HepG2 (cell line): ENCODE measurements at regions not wholly inside any gene's neighbourhood (a gene's known extent, or its start where the extent isn't known, plus 50 kb on each side); places are given as distances from the start of the nearest gene placed in this dataset.

Experiments used
- ATAC-seq: fragments of 200-7000 bp; cut with Tn5 transposase; 3 replicates; pipeline ENCODE4 v1.9.1; 2020; ENCODE audit warnings: mild to moderate bottlenecking, moderate library complexity
- BruUV-seq: library from RNA; stranded (reverse); fragments of 400-500 nt; replicated peaks from 2 replicates; lab custom pipeline; 2021; lab: Mats Ljungman, UMichigan
- CTCF ChIA-PET: fragments of 300-600 bp; formaldehyde crosslinking; extraction: SDS; loops from one replicate; lab custom pipeline; 2021; ENCODE audit warnings: low total read pairs, inconsistent platforms, low intra/inter-chr PET ratio; lab: Yijun Ruan, JAX
- POLR2A ChIA-PET: fragments of 350-600 bp; sonication (Branson Sonifier 250); formaldehyde crosslinking; loops from one replicate; lab custom pipeline; 2020; ENCODE audit warnings: antibody characterized with exemption, inconsistent platforms; lab: Yijun Ruan, JAX
- DNase-seq: peaks from one replicate; pipeline ENCODE4 v3.0.0-alpha.2; 2015; ENCODE audit warnings: low spot score
- FAIRE-seq: peaks from 3 replicates; lab custom pipeline; 2011; peaks lifted over from hg19 to GRCh38; lab: Jason Lieb, UNC
- H2AFZ ChIP-seq: one replicate; pipeline ENCODE4 v1.6.1; 2011; ENCODE audit warnings: low read length, inconsistent platforms
- H3K27ac ChIP-seq: fragments of 300-600 bp; 3 replicates; pipeline ENCODE4 v1.8.0; 2011; ENCODE audit warnings: mixed run types, mild to moderate bottlenecking, mixed read lengths, low read length, inconsistent platforms; ENCODE audit not compliant: insufficient read depth; ENCODE audit errors: extremely low read length
- H3K27me3 ChIP-seq, 2 experiments: fragments of 200-600 bp in 1 of 2; 2 replicates in 1 of 2; 3 replicates in 1 of 2; pipeline versions ENCODE4 v1.6.0 to v1.8.0; 2011; ENCODE audit warnings: low read length in 2 of 2, mild to moderate bottlenecking in 2 of 2, moderate library complexity in 2 of 2, inconsistent platforms in 1 of 2; ENCODE audit not compliant: insufficient read depth in 2 of 2, control insufficient read depth in 1 of 2
- H3K36me3 ChIP-seq, 2 experiments: fragments of 200-600 bp in 1 of 2; replicated peaks in 1 of 2; 2 replicates in 1 of 2; 3 replicates in 1 of 2; pipeline versions ENCODE4 v1.5.1 to v1.8.0; 2011; ENCODE audit warnings: low read length in 2 of 2, inconsistent platforms in 1 of 2; ENCODE audit not compliant: insufficient read depth in 2 of 2, control insufficient read depth in 1 of 2
- H3K4me1 ChIP-seq: 2 replicates; pipeline ENCODE4 v1.5.1; 2012; ENCODE audit warnings: low read length, inconsistent platforms; ENCODE audit not compliant: insufficient read depth
- H3K4me2 ChIP-seq: 2 replicates; pipeline ENCODE4 v1.6.0; 2011; ENCODE audit warnings: low read depth, low read length, inconsistent platforms
- H3K4me3 ChIP-seq, 3 experiments: fragments of 200-600 bp in 1 of 3; sonication (generic), shearing (Covaris generic) in 1 of 3; replicated peaks in 1 of 3; 2 replicates each; pipeline ENCODE4 v1.5.1; 2011 to 2016; ENCODE audit warnings: low read length in 3 of 3, inconsistent platforms in 2 of 3, low read depth in 2 of 3, mild to moderate bottlenecking in 2 of 3, control low read depth in 1 of 3, mixed read lengths in 1 of 3; ENCODE audit not compliant: insufficient read depth in 1 of 3
- H3K79me2 ChIP-seq: one replicate; pipeline ENCODE4 v1.6.1; 2011; ENCODE audit warnings: low read length, inconsistent platforms; ENCODE audit not compliant: insufficient read depth
- H3K9ac ChIP-seq: 2 replicates; pipeline ENCODE4 v1.6.0; 2011; ENCODE audit warnings: mild to moderate bottlenecking, low read depth, low read length, inconsistent platforms; ENCODE audit not compliant: insufficient read depth
- H3K9me3 ChIP-seq: 2 replicates; pipeline ENCODE4 v1.5.1; 2012; ENCODE audit warnings: mild to moderate bottlenecking, low read length
- H4K20me1 ChIP-seq: 2 replicates; pipeline ENCODE4 v1.6.0; 2011; ENCODE audit warnings: inconsistent platforms, mild to moderate bottlenecking, low read length, moderate library complexity; ENCODE audit not compliant: insufficient read depth
- BCL3 ChIP-seq: sonication (generic); formaldehyde crosslinking; IDR thresholded peaks from 2 replicates; pipeline ENCODE4 v1.5.1; 2020; ENCODE audit warnings: mild to moderate bottlenecking, missing genetic modification reagents, moderate library complexity
- DNMT3B ChIP-seq: conservative IDR thresholded peaks from 2 replicates; pipeline ENCODE4 v1.6.1; 2016; ENCODE audit warnings: missing biosample characterization, control low read depth
- EZH2 ChIP-seq: conservative IDR thresholded peaks from 2 replicates; pipeline ENCODE4 v1.6.1; 2012; ENCODE audit warnings: mild to moderate bottlenecking, low read depth, low read length, moderate library complexity
- FOXK1 ChIP-seq: sonication (generic); formaldehyde crosslinking; IDR thresholded peaks from 2 replicates; pipeline ENCODE4 v1.4.0; 2020; ENCODE audit warnings: low read depth, missing genetic modification reagents, borderline replicate concordance
- GABPB1 ChIP-seq: IDR thresholded peaks from 2 replicates; pipeline ENCODE4 v1.6.1; 2016; ENCODE audit warnings: mild to moderate bottlenecking, missing genetic modification reagents, moderate library complexity, missing compliant biosample characterization
- HMGXB3 ChIP-seq: sonication (generic); formaldehyde crosslinking; IDR thresholded peaks from 2 replicates; pipeline ENCODE4 v1.4.0; 2020; ENCODE audit warnings: missing genetic modification reagents, borderline replicate concordance
- KLF11 ChIP-seq: IDR thresholded peaks from 2 replicates; pipeline ENCODE4 v1.6.1; 2016; ENCODE audit warnings: missing compliant biosample characterization
- KLF12 ChIP-seq: sonication (generic); formaldehyde crosslinking; IDR thresholded peaks from 2 replicates; pipeline ENCODE4 v1.4.0; 2020; ENCODE audit warnings: missing genetic modification reagents, borderline replicate concordance
- MAF1 ChIP-seq: sonication (generic); formaldehyde crosslinking; IDR thresholded peaks from 2 replicates; pipeline ENCODE4 v1.5.0; 2020; ENCODE audit warnings: missing genetic modification reagents, borderline replicate concordance
- MAFF ChIP-seq: IDR thresholded peaks from 2 replicates; pipeline ENCODE4 v1.6.1; 2011; ENCODE audit warnings: low read depth, low read length, improper control_type of control experiment
- MAZ ChIP-seq, 2 experiments: sonication (generic) in 1 of 2; formaldehyde crosslinking in 1 of 2; IDR thresholded peaks; 2 replicates each; pipeline versions ENCODE4 v1.5.0 to v1.6.1; 2012 to 2020; ENCODE audit warnings: low read depth in 2 of 2, mild to moderate bottlenecking in 2 of 2, borderline replicate concordance in 1 of 2, improper control_type of control experiment in 1 of 2, low read length in 1 of 2, missing genetic modification reagents in 1 of 2, moderate library complexity in 1 of 2
- TFE3 ChIP-seq: IDR thresholded peaks from 2 replicates; pipeline ENCODE4 v1.6.1; 2016
- YEATS2 ChIP-seq: sonication (generic); formaldehyde crosslinking; IDR thresholded peaks from 2 replicates; pipeline ENCODE4 v1.4.0; 2020; ENCODE audit warnings: missing genetic modification reagents, borderline replicate concordance
- ZNF362 ChIP-seq: sonication (generic); formaldehyde crosslinking; IDR thresholded peaks from 2 replicates; pipeline ENCODE4 v1.4.0; 2020; ENCODE audit warnings: missing genetic modification reagents, mild to moderate bottlenecking, borderline replicate concordance
- ZNF430 ChIP-seq: sonication (generic); formaldehyde crosslinking; IDR thresholded peaks from 2 replicates; pipeline ENCODE4 v1.9.0; 2021; ENCODE audit warnings: mild to moderate bottlenecking, missing genetic modification reagents
- ZNF567 ChIP-seq: sonication (generic); formaldehyde crosslinking; IDR thresholded peaks from 2 replicates; pipeline ENCODE4 v1.8.1; 2023; ENCODE audit warnings: mild to moderate bottlenecking, missing genetic modification reagents, borderline replicate concordance
- WGBS: methylation state at CpG from one replicate; pipeline ENCODE4 v1.1.6; 2017; ENCODE audit warnings: low lambda C conversion rate; 5-methylcytosine and 5-hydroxymethylcytosine counted together
- in situ Hi-C: cut with HindIII; loops from 2 replicates; pipeline ENCODE4 v1.10.0; 2017; ENCODE audit warnings: low pct_unique_long_range_greater_than_20kb; ENCODE audit not compliant: extremely low pct_ligation_motif_present
- intact Hi-C: fragments of 100-400 bp; cut with micrococcal nuclease; formaldehyde crosslinking; loops from one replicate; pipeline ENCODE4 v1.10.0; 2022; ENCODE audit not compliant: unreplicated experiment

GRCh38 chr7:121620206-121620605, 224.1 kb upstream of the FAM3C start (continued):
- TF ChIP-seq BCL3 (CRISPR knock-in tag) (no peak), ZNF362 (CRISPR knock-in tag) (no peak), MAF1 (CRISPR knock-in tag) (no peak), EZH2 (no peak), ZNF430 (CRISPR knock-in tag) (no peak), HMGXB3 (no peak)

- FAIRE-seq, result no peak
- ATAC-seq, result no peak
- no peak overlapping the region for H3K4me3 ChIP-seq
- H3K9me3 ChIP-seq, result no peaks in the 10 kb centered on the region
- H3K27me3 ChIP-seq, result no peaks in the 10 kb centered on the region
- POLR2A ChIA-PET, result no interaction called here
- H3K36me3 ChIP-seq, result no peaks in the 10 kb centered on the region
- DNase-seq, result no peak
- no peaks in the 10 kb centered on the region for H3K79me2 ChIP-seq
- no peak overlapping the region for H3K9ac ChIP-seq
- no peak overlapping the region for H3K27ac ChIP-seq
- in situ Hi-C loops (no loop called here), intact Hi-C loops (no loop called here)
- no peaks in the 10 kb centered on the region for H4K20me1 ChIP-seq
- H2AFZ ChIP-seq, result no peak overlapping the region
- CTCF ChIA-PET, result no interaction called here
- H3K4me1 ChIP-seq, result no peaks in the 10 kb centered on the region
- H3K4me2 ChIP-seq, result no peak overlapping the region
- WGBS, result 1% methylated on average over 2 of the region's 2 CpGs
- no TSS peak for BruUV-seq
- no peak for TF ChIP-seq GABPB1 (CRISPR knock-in tag)
- no peak for TF ChIP-seq KLF12 (CRISPR knock-in tag)
- TF ChIP-seq ZNF567 (CRISPR knock-in tag), result no peak
- TF ChIP-seq TFE3 (CRISPR knock-in tag), result no peak
- TF ChIP-seq MAFF, result peak; percentile 76; the same call in 1 of the 2 replicates
- TF ChIP-seq FOXK1, result no peak
- TF ChIP-seq YEATS2 (CRISPR knock-in tag), result no peak
- no peak for TF ChIP-seq MAZ (IDR thresholded peaks at IDR 0.05; ENCODE audit: borderline replicate concordance, low read depth, low read length)
- TF ChIP-seq MAZ (CRISPR knock-in tag; IDR thresholded peaks at IDR 0.05; ENCODE audit: low read depth), result no peak
- TF ChIP-seq KLF11 (CRISPR knock-in tag), result no peak
- no peak for TF ChIP-seq DNMT3B
Observed at GRCh38 chr7:121618182-121618581, 222.1 kb upstream of the FAM3C start.
